Body of pancreas (tissue), 4 donors: ENCODE measurements at regions not wholly inside any gene's neighbourhood (a gene's known extent, or its start where the extent isn't known, plus 50 kb on each side); places are given as distances from the start of the nearest gene placed in this dataset.

Source experiments
- ATAC-seq: fragments of 150-250 bp; one replicate; pipeline ENCODE4 v1.9.1; 2016
- DNase-seq, 4 donors: peaks; one replicate each; pipeline ENCODE4 v3.0.0-alpha.2; 2019
- H3K27ac ChIP-seq, 4 donors: fragments of 200-600 bp; sonication (generic); 1 replicate in 3 of 4; 2 replicates in 1 of 4; pipeline versions ENCODE4 v1.5.1 to v1.6.1; 2016 to 2019; ENCODE audit warnings: mild to moderate bottlenecking in 1 of 4, mixed read lengths in 1 of 4, moderate library complexity in 1 of 4
- H3K27me3 ChIP-seq, 2 donors: fragments of 200-600 bp; sonication (generic); one replicate each; pipeline ENCODE4 v1.6.0; 2016; ENCODE audit warnings: mild to moderate bottlenecking in 1 of 2
- H3K36me3 ChIP-seq, 2 donors: fragments of 200-600 bp; sonication (generic); replicated peaks in 1 of 2; 2 replicates each; pipeline ENCODE4 v1.5.1; 2016; ENCODE audit warnings: low read depth in 2 of 2; ENCODE audit not compliant: insufficient read depth in 1 of 2
- H3K4me1 ChIP-seq: fragments of 200-600 bp; sonication (generic); one replicate; pipeline ENCODE4 v1.6.0; 2016
- H3K4me3 ChIP-seq, 2 donors: fragments of 200-600 bp; sonication (generic); 1 replicate in 1 of 2; 2 replicates in 1 of 2; pipeline ENCODE4 v1.5.1; 2016 to 2019
- H3K9me3 ChIP-seq, 3 donors: fragments of 200-600 bp; sonication (generic); 1 replicate in 2 of 3; 2 replicates in 1 of 3; pipeline ENCODE4 v1.5.1; 2016
- CTCF ChIP-seq, 7 experiments: fragments of 450-650 bp in 4 of 7; fragments of 200-600 bp in 3 of 7; sonication (generic) in 3 of 7; IDR thresholded peaks; one replicate each; pipeline ENCODE4 v1.5.1; 2016 to 2019; ENCODE audit warnings: antibody characterized with exemption in 7 of 7
- POLR2A ChIP-seq, 3 donors: fragments of 450-650 bp; IDR thresholded peaks; one replicate each; pipeline ENCODE4 v1.6.1; 2016; ENCODE audit warnings: antibody characterized with exemption in 3 of 3, mild to moderate bottlenecking in 2 of 3
- WGBS, 2 donors: methylation state at CpG; one replicate each; pipeline ENCODE4 v1.1.5; 2017; 5-methylcytosine and 5-hydroxymethylcytosine counted together
- intact Hi-C: fragments of 100-400 bp; cut with DNase I; formaldehyde crosslinking; loops from one replicate; pipeline ENCODE4 v1.15.1; 2023

GRCh38 chr3:197438906-197439305 is 116.9 kb downstream of the BDH1 start:
- 87 to 92% methylated on average over 3 of the region's 3 CpGs for WGBS, 2 donors
- intact Hi-C loops, result no loop called here
- DNase-seq (no peak), ATAC-seq (no peak)
- no peak overlapping the region for H3K27ac ChIP-seq
- H3K27me3 ChIP-seq, result no peaks in the 10 kb centered on the region
- H3K36me3 ChIP-seq, result no peaks in the 10 kb centered on the region
- TF ChIP-seq POLR2A (IDR thresholded peaks at IDR 0.05) (no peak), CTCF (IDR thresholded peaks at IDR 0.05) (no peak)
- H3K4me1 ChIP-seq, result no peaks in the 10 kb centered on the region
- peaks cover 0 to 5% (median 0%) of the 10 kb centered on the region in 3 donors for H3K9me3 ChIP-seq
- no peak overlapping the region for H3K4me3 ChIP-seq

DNA sequence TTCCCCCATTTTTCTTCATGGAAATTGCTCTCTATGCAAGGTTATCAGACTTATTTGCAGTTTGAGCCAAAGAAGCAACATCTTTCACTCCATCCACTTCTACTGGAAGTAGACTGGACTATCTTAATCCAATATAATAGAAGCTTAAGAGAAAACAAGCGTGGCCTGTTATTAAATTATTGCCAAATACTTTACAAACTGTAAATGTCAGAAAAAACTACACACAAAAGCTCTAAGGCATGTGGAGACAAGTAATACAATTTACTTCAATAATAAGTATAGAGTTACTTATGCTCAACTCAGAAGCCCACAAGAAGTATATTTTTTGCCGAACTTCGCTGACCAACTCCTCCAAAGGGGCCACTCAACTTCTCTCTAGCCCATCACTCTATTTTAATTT is 120.3 kb downstream of the BDH1 start:
- H3K4me1 ChIP-seq, result peaks cover 6% of the 10 kb centered on the region
- ATAC-seq (no peak), DNase-seq (no peak)
- WGBS, 2 donors, result 87 to 96% methylated on average over 3 of the region's 3 CpGs
- peaks cover 0 to 9% (median 0%) of the 10 kb centered on the region in 3 donors for H3K9me3 ChIP-seq
- no peaks in the 10 kb centered on the region for H3K36me3 ChIP-seq
- intact Hi-C loops, result no loop called here
- H3K27ac ChIP-seq, result no peak overlapping the region
- TF ChIP-seq CTCF (IDR thresholded peaks at IDR 0.05) (no peak), POLR2A (IDR thresholded peaks at IDR 0.05) (no peak)
- H3K4me3 ChIP-seq, result no peak overlapping the region
- H3K27me3 ChIP-seq, result no peaks in the 10 kb centered on the region

DNA sequence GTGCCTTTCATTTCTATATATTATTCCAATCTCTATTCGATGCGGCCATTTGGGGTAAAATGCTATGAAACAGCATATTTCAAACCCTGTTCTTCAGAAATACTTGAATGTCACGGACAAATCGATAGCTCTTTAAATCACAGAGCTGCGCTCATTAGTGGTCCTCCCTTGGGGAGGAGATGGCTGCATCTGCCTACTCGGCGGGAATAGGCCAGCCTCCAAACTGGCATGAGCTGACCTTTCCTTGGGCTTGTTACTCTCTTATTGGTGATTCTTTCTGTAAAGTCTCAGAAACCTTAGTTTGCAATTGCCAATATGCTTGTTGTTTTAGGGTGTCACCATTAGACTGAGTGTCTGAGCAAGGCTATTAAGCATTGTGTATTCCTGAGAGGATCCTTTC is 120.9 kb downstream of the BDH1 start:
- no peak for TF ChIP-seq POLR2A (IDR thresholded peaks at IDR 0.05)
- TF ChIP-seq CTCF (IDR thresholded peaks at IDR 0.05), result no peak
- 81 to 89% methylated on average over 7 of the region's 7 CpGs for WGBS, 2 donors
- no peak for DNase-seq
- intact Hi-C loops, result no loop called here
- H3K27me3 ChIP-seq, result no peaks in the 10 kb centered on the region
- no peak overlapping the region for H3K4me3 ChIP-seq
- H3K36me3 ChIP-seq, result no peaks in the 10 kb centered on the region
- no peak for ATAC-seq
- H3K9me3 ChIP-seq, result peaks cover 0 to 9% (median 0%) of the 10 kb centered on the region in 3 donors
- H3K4me1 ChIP-seq, result peaks cover 6% of the 10 kb centered on the region
- no peak overlapping the region for H3K27ac ChIP-seq

GRCh38 chr3:197432384-197433127 is 123.2 kb downstream of the BDH1 start:
- WGBS, 2 donors, result 17 to 23% methylated on average over 4 of the region's 4 CpGs
- peaks cover 0 to 9% (median 0%) of the 10 kb centered on the region in 3 donors for H3K9me3 ChIP-seq
- H3K27ac ChIP-seq, result peak overlapping the region in 2 of 4 donors; percentile 37 to 56
- H3K27me3 ChIP-seq, result no peaks in the 10 kb centered on the region
- peaks cover 6% of the 10 kb centered on the region for H3K4me1 ChIP-seq
- ATAC-seq (peak; percentile 89), DNase-seq (peak in 2 of 4 donors; percentile 30 to 46)
- intact Hi-C loops, result no loop called here
- no peaks in the 10 kb centered on the region for H3K36me3 ChIP-seq
- no peak for TF ChIP-seq POLR2A (IDR thresholded peaks at IDR 0.05)
- TF ChIP-seq CTCF (IDR thresholded peaks at IDR 0.05), result no peak
- no peak overlapping the region for H3K4me3 ChIP-seq
